ENCODE measurements at regions not wholly inside any gene's neighbourhood (a gene's known extent, or its start where the extent isn't known, plus 50 kb on each side); places are given as distances from the start of the nearest gene placed in this dataset.

GRCh38 chr2:10989151-10989550 is 77.4 kb downstream of the KCNF1 start:
- ChIA-PET CTCF (no interaction called here), POLR2A (no interaction called here)
- intact Hi-C loops (cut with micrococcal nuclease; ENCODE audit: unreplicated experiment) = no loop called here
- peaks cover 5% of the 10 kb centered on the region for H3K27me3 Mint-ChIP-seq (ENCODE audit: insufficient read depth, unreplicated experiment)
- no peaks in the 10 kb centered on the region for H3K9me3 ChIP-seq
- no peak overlapping the region for H3K27ac Mint-ChIP-seq (ENCODE audit: unreplicated experiment)
- no peak overlapping the region for H3K4me3 ChIP-seq (ENCODE audit: low read depth, low read length)
- peaks cover under 1% of the 10 kb centered on the region for H3K9me3 Mint-ChIP-seq (ENCODE audit: unreplicated experiment)
- no peak for TF ChIP-seq CTCF (IDR thresholded peaks at IDR 0.05; ENCODE audit: insufficient read depth in 1 of 2, low read depth in 1 of 2, low read length in 1 of 2, severe bottlenecking in 1 of 2, unreplicated experiment in 1 of 2)
- H3K27me3 ChIP-seq (replicated peaks; ENCODE audit: control insufficient read depth, insufficient read depth, low read length) = no peaks in the 10 kb centered on the region
- H3K4me1 Mint-ChIP-seq (ENCODE audit: low read depth, unreplicated experiment) = no peaks in the 10 kb centered on the region
- H3K36me3 ChIP-seq (ENCODE audit: control insufficient read depth, insufficient read depth, low read length) = no peaks in the 10 kb centered on the region
- no TSS peak for BruUV-seq (replicated peaks)
- H3K4me1 ChIP-seq = no peaks in the 10 kb centered on the region
- H3K36me3 Mint-ChIP-seq (ENCODE audit: insufficient read depth, unreplicated experiment) = no peaks in the 10 kb centered on the region
- DNase-seq = no peak
- H3K4me3 Mint-ChIP-seq (ENCODE audit: unreplicated experiment) = no peak overlapping the region

- Histone ChIP-seq H3K4me3 (ENCODE audit: low read depth, low read length) (no peak overlapping the region), H3K27me3 (replicated peaks; ENCODE audit: control insufficient read depth, insufficient read depth, low read length) (no peaks in the 10 kb centered on the region), H3K36me3 (ENCODE audit: control insufficient read depth, insufficient read depth, low read length) (no peaks in the 10 kb centered on the region), H3K9me3 (no peaks in the 10 kb centered on the region), H3K4me1 (no peaks in the 10 kb centered on the region)
- intact Hi-C loops (cut with micrococcal nuclease; ENCODE audit: unreplicated experiment) = no loop called here
- CTCF ChIA-PET = no interaction called here
- H3K4me3 Mint-ChIP-seq (ENCODE audit: unreplicated experiment) = no peak overlapping the region
- H3K4me1 Mint-ChIP-seq (ENCODE audit: low read depth, unreplicated experiment) = no peaks in the 10 kb centered on the region
- no peak for TF ChIP-seq CTCF (IDR thresholded peaks at IDR 0.05; ENCODE audit: insufficient read depth in 1 of 2, low read depth in 1 of 2, low read length in 1 of 2, severe bottlenecking in 1 of 2, unreplicated experiment in 1 of 2)
- no TSS peak for BruUV-seq (replicated peaks)
- H3K36me3 Mint-ChIP-seq (ENCODE audit: insufficient read depth, unreplicated experiment) = no peaks in the 10 kb centered on the region
- POLR2A ChIA-PET = no interaction called here
- H3K27ac Mint-ChIP-seq (ENCODE audit: unreplicated experiment) = no peak overlapping the region
- no peak for DNase-seq
- H3K27me3 Mint-ChIP-seq (ENCODE audit: insufficient read depth, unreplicated experiment) = peaks cover 2% of the 10 kb centered on the region
- peaks cover 7% of the 10 kb centered on the region for H3K9me3 Mint-ChIP-seq (ENCODE audit: unreplicated experiment)
Observed at GRCh38 chr2:10989782-10990181, 78.0 kb downstream of the KCNF1 start.

- TF ChIP-seq CTCF (IDR thresholded peaks at IDR 0.05; ENCODE audit: insufficient read depth in 1 of 2, low read depth in 1 of 2, low read length in 1 of 2, severe bottlenecking in 1 of 2, unreplicated experiment in 1 of 2) = no peak
- no peaks in the 10 kb centered on the region for H3K4me1 ChIP-seq
- peaks cover 2% of the 10 kb centered on the region for H3K27me3 Mint-ChIP-seq (ENCODE audit: insufficient read depth, unreplicated experiment)
- no peak for DNase-seq
- POLR2A ChIA-PET = no interaction called here
- H3K36me3 ChIP-seq (ENCODE audit: control insufficient read depth, insufficient read depth, low read length) = no peaks in the 10 kb centered on the region
- no peak overlapping the region for H3K4me3 Mint-ChIP-seq (ENCODE audit: unreplicated experiment)
- no peaks in the 10 kb centered on the region for H3K4me1 Mint-ChIP-seq (ENCODE audit: low read depth, unreplicated experiment)
- no peaks in the 10 kb centered on the region for H3K27me3 ChIP-seq (replicated peaks; ENCODE audit: control insufficient read depth, insufficient read depth, low read length)
- no peak overlapping the region for H3K27ac Mint-ChIP-seq (ENCODE audit: unreplicated experiment)
- H3K9me3 Mint-ChIP-seq (ENCODE audit: unreplicated experiment) = peaks cover 16% of the 10 kb centered on the region
- intact Hi-C loops (cut with micrococcal nuclease; ENCODE audit: unreplicated experiment) = no loop called here
- CTCF ChIA-PET = no interaction called here
- BruUV-seq (replicated peaks) = no TSS peak
- no peaks in the 10 kb centered on the region for H3K9me3 ChIP-seq
- H3K4me3 ChIP-seq (ENCODE audit: low read depth, low read length) = no peak overlapping the region
- H3K36me3 Mint-ChIP-seq (ENCODE audit: insufficient read depth, unreplicated experiment) = no peaks in the 10 kb centered on the region
Observed at GRCh38 chr2:10990561-10991111, 78.9 kb downstream of the KCNF1 start.
